Gastrocnemius medialis (tissue), 4 donors: ENCODE measurements at regions not wholly inside any gene's neighbourhood (a gene's known extent, or its start where the extent isn't known, plus 50 kb on each side); places are given as distances from the start of the nearest gene placed in this dataset.

Source experiments
- ATAC-seq, 2 donors: fragments of 150-250 bp; one replicate each; pipeline ENCODE4 v1.9.1; 2016
- DNase-seq, 2 donors: peaks; one replicate each; pipeline ENCODE4 v3.0.0-alpha.2; 2019
- H3K27ac ChIP-seq, 4 donors: fragments of 200-600 bp; sonication (generic); 1 replicate in 1 of 4; 2 replicates in 3 of 4; pipeline ENCODE4 v1.5.1; 2016 to 2018; ENCODE audit warnings: mild to moderate bottlenecking in 2 of 4, moderate library complexity in 1 of 4
- H3K27me3 ChIP-seq, 3 donors: fragments of 200-600 bp; sonication (generic) in 2 of 3; 1 replicate in 1 of 3; 2 replicates in 2 of 3; pipeline versions ENCODE4 v1.5.1 to v1.6.0; 2016 to 2019; ENCODE audit warnings: mild to moderate bottlenecking in 1 of 3, moderate library complexity in 1 of 3
- H3K36me3 ChIP-seq, 2 donors: fragments of 200-600 bp; sonication (generic) in 1 of 2; one replicate each; pipeline ENCODE4 v1.5.1; 2017 to 2018
- H3K4me1 ChIP-seq, 2 donors: fragments of 200-600 bp; sonication (generic) in 1 of 2; one replicate each; pipeline ENCODE4 v1.5.1; 2016 to 2017; ENCODE audit warnings: mild to moderate bottlenecking in 2 of 2
- H3K4me3 ChIP-seq, 4 donors: fragments of 200-600 bp; sonication (generic) in 3 of 4; 1 replicate in 1 of 4; 2 replicates in 3 of 4; pipeline ENCODE4 v1.5.1; 2016 to 2019; ENCODE audit warnings: mild to moderate bottlenecking in 2 of 4
- H3K9me3 ChIP-seq, 3 donors: fragments of 200-600 bp; sonication (generic) in 2 of 3; 1 replicate in 1 of 3; 2 replicates in 2 of 3; pipeline ENCODE4 v1.5.1; 2016 to 2019
- POLR2A ChIP-seq, 2 donors: fragments of 450-650 bp; IDR thresholded peaks; one replicate each; pipeline ENCODE4 v1.6.1; 2017; ENCODE audit warnings: antibody characterized with exemption in 2 of 2, mild to moderate bottlenecking in 2 of 2, moderate library complexity in 2 of 2
- in situ Hi-C, 4 donors: fragments of 200-750 bp; cut with MboI; loops; one replicate each; pipeline versions ENCODE4 v1.15.0 to v1.8.0; 2017; ENCODE audit warnings: low sequenced_read_pairs in 4 of 4
- intact Hi-C: fragments of 100-400 bp; cut with DNase I; formaldehyde crosslinking; loops from one replicate; pipeline ENCODE4 v1.15.1; 2023; ENCODE audit warnings: low total_unique reads
- TF ChIP-seq, protein P1 (sequence below), 5 experiments: fragments of 450-650 bp in 3 of 5; fragments of 200-600 bp in 2 of 5; sonication (generic) in 2 of 5; IDR thresholded peaks in 4 of 5; conservative IDR thresholded peaks in 1 of 5; 1 replicate in 4 of 5; 2 replicates in 1 of 5; pipeline ENCODE4 v1.5.1; 2016 to 2019; ENCODE audit warnings: antibody characterized with exemption in 5 of 5, mild to moderate bottlenecking in 3 of 5, moderate library complexity in 3 of 5

GRCh38 chr17:59491353-59492090 is 73.9 kb upstream of the DHX40 start:
- TF ChIP-seq, protein P1, sequence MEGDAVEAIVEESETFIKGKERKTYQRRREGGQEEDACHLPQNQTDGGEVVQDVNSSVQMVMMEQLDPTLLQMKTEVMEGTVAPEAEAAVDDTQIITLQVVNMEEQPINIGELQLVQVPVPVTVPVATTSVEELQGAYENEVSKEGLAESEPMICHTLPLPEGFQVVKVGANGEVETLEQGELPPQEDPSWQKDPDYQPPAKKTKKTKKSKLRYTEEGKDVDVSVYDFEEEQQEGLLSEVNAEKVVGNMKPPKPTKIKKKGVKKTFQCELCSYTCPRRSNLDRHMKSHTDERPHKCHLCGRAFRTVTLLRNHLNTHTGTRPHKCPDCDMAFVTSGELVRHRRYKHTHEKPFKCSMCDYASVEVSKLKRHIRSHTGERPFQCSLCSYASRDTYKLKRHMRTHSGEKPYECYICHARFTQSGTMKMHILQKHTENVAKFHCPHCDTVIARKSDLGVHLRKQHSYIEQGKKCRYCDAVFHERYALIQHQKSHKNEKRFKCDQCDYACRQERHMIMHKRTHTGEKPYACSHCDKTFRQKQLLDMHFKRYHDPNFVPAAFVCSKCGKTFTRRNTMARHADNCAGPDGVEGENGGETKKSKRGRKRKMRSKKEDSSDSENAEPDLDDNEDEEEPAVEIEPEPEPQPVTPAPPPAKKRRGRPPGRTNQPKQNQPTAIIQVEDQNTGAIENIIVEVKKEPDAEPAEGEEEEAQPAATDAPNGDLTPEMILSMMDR (IDR thresholded peaks at IDR 0.05 in 4 of 5, conservative IDR thresholded peaks at IDR 0.05 in 1 of 5), result no peak
- TF ChIP-seq POLR2A (IDR thresholded peaks at IDR 0.05), result no peak
- intact Hi-C loops (no loop called here), in situ Hi-C loops (no loop called here)
- Histone ChIP-seq H3K27ac (peak overlapping the region; percentile 32 to 79 (median 72)), H3K27me3 (no peaks in the 10 kb centered on the region), H3K9me3 (no peaks in the 10 kb centered on the region), H3K4me1 (peaks cover 21 to 42% of the 10 kb centered on the region in 2 donors), H3K4me3 (no peak overlapping the region), H3K36me3 (no peaks in the 10 kb centered on the region)
- DNase-seq, result no peak
- ATAC-seq, result no peak

- peak overlapping the region; percentile 32 to 75 (median 60) for H3K27ac ChIP-seq
- DNase-seq, result no peak
Measured at GRCh38 chr17:59492091-59492451, 73.3 kb upstream of the DHX40 start.

GRCh38 chr17:59493867-59494266 is 71.5 kb upstream of the DHX40 start:
- DNase-seq (no peak), ATAC-seq (no peak)
- no peaks in the 10 kb centered on the region for H3K27me3 ChIP-seq
- intact Hi-C loops, result no loop called here
- H3K9me3 ChIP-seq, result no peaks in the 10 kb centered on the region
- H3K4me3 ChIP-seq, result no peak overlapping the region
- no peaks in the 10 kb centered on the region for H3K36me3 ChIP-seq
- peaks cover 16 to 41% of the 10 kb centered on the region in 2 donors for H3K4me1 ChIP-seq
- TF ChIP-seq, protein P1 (IDR thresholded peaks at IDR 0.05 in 4 of 5, conservative IDR thresholded peaks at IDR 0.05 in 1 of 5), result no peak
- no peak for TF ChIP-seq POLR2A (IDR thresholded peaks at IDR 0.05)
- in situ Hi-C loops, result no loop called here
- H3K27ac ChIP-seq, result no peak overlapping the region

More at GRCh38 chr17:59492091-59492451, 73.3 kb upstream of the DHX40 start:
- no peak for TF ChIP-seq POLR2A (IDR thresholded peaks at IDR 0.05)
- TF ChIP-seq, protein P1 (IDR thresholded peaks at IDR 0.05 in 4 of 5, conservative IDR thresholded peaks at IDR 0.05 in 1 of 5), result no peak
- in situ Hi-C loops (no loop called here), intact Hi-C loops (no loop called here)
- no peak for ATAC-seq
- Histone ChIP-seq H3K27me3 (no peaks in the 10 kb centered on the region), H3K4me3 (no peak overlapping the region), H3K4me1 (peaks cover 21 to 46% of the 10 kb centered on the region in 2 donors), H3K36me3 (no peaks in the 10 kb centered on the region), H3K9me3 (no peaks in the 10 kb centered on the region)

GRCh38 chr17:59494757-59495368 is 70.5 kb upstream of the DHX40 start:
- TF ChIP-seq, protein P1 (IDR thresholded peaks at IDR 0.05 in 4 of 5, conservative IDR thresholded peaks at IDR 0.05 in 1 of 5), result no peak
- no peak for TF ChIP-seq POLR2A (IDR thresholded peaks at IDR 0.05)
- peak overlapping the region; percentile 33 to 71 (median 67) for H3K27ac ChIP-seq
- no peaks in the 10 kb centered on the region for H3K36me3 ChIP-seq
- intact Hi-C loops, result no loop called here
- DNase-seq (no peak), ATAC-seq (no peak)
- no peak overlapping the region for H3K4me3 ChIP-seq
- in situ Hi-C loops, result no loop called here
- H3K4me1 ChIP-seq, result peaks cover 16 to 40% of the 10 kb centered on the region in 2 donors
- no peaks in the 10 kb centered on the region for H3K9me3 ChIP-seq
- no peaks in the 10 kb centered on the region for H3K27me3 ChIP-seq
